ENCODE measurements at regions not wholly inside any gene's neighbourhood (a gene's known extent, or its start where the extent isn't known, plus 50 kb on each side); places are given as distances from the start of the nearest gene placed in this dataset.

DNA sequence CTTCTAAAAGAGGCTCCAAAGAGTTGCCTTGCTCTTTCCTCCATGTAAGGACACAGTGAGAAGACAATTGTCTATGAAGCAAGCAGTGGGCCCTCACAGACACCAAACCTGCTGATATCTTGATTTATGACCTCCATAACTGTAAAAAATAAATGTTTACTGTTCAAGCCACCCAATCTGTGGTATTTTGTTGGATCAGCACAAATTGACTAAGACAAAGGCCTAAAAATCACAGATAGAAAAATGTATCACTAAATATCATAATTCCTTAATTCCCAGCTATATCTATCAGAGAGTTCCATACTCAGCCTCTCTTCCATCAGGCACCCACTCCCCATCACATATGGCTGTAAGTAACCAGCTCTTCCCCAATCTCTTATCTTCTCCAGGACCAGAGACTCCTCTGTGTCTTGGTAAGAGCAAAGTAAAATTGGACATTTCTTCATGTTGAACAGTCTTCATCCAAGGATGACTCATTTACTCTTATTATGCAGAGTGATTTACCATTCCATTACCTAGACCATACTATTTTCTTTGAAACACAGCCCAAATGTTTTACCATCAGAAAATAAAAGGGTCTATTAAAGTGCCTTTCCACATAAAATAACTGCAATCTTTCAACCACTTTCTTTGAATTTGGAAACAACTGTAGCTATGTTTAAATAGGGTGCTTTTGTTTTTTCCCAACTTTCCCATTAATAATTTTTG, 503.6 kb downstream of the MRPL39 start:
- TF ChIP-seq POLR2AphosphoS5 (IDR thresholded peaks at IDR 0.05; ENCODE audit: low read depth) (no peak), CTCF (conservative IDR thresholded peaks at IDR 0.05; ENCODE audit: low read depth in 2 of 2) (no peak), EZH2 (IDR thresholded peaks at IDR 0.05; ENCODE audit: low read depth, unreplicated experiment) (no peak), EZH2phosphoT487 (IDR thresholded peaks at IDR 0.05; ENCODE audit: unreplicated experiment) (no peak), JUNB (IDR thresholded peaks at IDR 0.05; ENCODE audit: unreplicated experiment) (no peak), CREB1 (CRISPR knock-in tag; IDR thresholded peaks at IDR 0.05; ENCODE audit: low read depth) (no peak), ZNF114 (CRISPR knock-in tag; IDR thresholded peaks at IDR 0.05) (no peak), NANOG (IDR thresholded peaks at IDR 0.05; ENCODE audit: borderline replicate concordance) (no peak)
- TF ChIP-seq, protein P1, sequence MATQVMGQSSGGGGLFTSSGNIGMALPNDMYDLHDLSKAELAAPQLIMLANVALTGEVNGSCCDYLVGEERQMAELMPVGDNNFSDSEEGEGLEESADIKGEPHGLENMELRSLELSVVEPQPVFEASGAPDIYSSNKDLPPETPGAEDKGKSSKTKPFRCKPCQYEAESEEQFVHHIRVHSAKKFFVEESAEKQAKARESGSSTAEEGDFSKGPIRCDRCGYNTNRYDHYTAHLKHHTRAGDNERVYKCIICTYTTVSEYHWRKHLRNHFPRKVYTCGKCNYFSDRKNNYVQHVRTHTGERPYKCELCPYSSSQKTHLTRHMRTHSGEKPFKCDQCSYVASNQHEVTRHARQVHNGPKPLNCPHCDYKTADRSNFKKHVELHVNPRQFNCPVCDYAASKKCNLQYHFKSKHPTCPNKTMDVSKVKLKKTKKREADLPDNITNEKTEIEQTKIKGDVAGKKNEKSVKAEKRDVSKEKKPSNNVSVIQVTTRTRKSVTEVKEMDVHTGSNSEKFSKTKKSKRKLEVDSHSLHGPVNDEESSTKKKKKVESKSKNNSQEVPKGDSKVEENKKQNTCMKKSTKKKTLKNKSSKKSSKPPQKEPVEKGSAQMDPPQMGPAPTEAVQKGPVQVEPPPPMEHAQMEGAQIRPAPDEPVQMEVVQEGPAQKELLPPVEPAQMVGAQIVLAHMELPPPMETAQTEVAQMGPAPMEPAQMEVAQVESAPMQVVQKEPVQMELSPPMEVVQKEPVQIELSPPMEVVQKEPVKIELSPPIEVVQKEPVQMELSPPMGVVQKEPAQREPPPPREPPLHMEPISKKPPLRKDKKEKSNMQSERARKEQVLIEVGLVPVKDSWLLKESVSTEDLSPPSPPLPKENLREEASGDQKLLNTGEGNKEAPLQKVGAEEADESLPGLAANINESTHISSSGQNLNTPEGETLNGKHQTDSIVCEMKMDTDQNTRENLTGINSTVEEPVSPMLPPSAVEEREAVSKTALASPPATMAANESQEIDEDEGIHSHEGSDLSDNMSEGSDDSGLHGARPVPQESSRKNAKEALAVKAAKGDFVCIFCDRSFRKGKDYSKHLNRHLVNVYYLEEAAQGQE (IDR thresholded peaks at IDR 0.05; ENCODE audit: unreplicated experiment) = no peak

Data from GM23338 (cell line).